ENCODE measurements at regions not wholly inside any gene's neighbourhood (a gene's known extent, or its start where the extent isn't known, plus 50 kb on each side); places are given as distances from the start of the nearest gene placed in this dataset.

GRCh38 chr18:14962626-14963025 lies 214.7 kb downstream of the ANKRD30B start:
- intact Hi-C loops (cut with micrococcal nuclease; ENCODE audit: unreplicated experiment), result no loop called here
- no peaks in the 10 kb centered on the region for H3K4me1 ChIP-seq (ENCODE audit: insufficient read depth, low read length, poor library complexity, severe bottlenecking)
- BruUV-seq (replicated peaks), result no TSS peak

DNA sequence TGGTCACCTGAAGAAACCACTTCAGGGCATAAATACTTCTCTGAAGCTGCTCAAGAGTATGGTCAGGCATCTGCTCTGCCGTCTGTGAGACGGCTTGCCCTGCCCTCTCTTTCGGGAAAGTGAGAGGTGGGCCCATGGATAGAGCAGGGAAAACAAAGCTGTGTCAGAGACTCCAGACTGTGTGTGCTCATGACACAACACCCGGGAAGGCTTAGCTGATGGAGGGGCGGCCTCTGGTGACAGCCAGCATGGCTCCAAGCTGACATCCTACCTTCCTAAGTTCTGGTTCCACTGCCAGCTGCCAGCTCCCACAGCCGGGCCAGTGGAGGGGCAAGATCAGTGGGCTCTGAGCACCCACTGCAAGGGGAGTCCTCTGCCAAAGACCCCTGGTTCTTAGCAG lies 215.3 kb downstream of the ANKRD30B start:
- H3K4me3 ChIP-seq (ENCODE audit: low read depth, low read length, poor library complexity, severe bottlenecking), result no peak overlapping the region
- no peaks in the 10 kb centered on the region for H4K20me1 ChIP-seq (ENCODE audit: insufficient read depth, low read length)
- no peak overlapping the region for H3K27ac ChIP-seq (ENCODE audit: low read depth, low read length, poor library complexity, severe bottlenecking)
- CTCF ChIA-PET (ENCODE audit: unreplicated experiment), result no interaction called here
- no peak overlapping the region for H2AFZ ChIP-seq (ENCODE audit: low read length)
- H3K4me1 ChIP-seq (ENCODE audit: insufficient read depth, low read length, poor library complexity, severe bottlenecking), result no peaks in the 10 kb centered on the region
- TF ChIP-seq EZH2phosphoT487 (IDR thresholded peaks at IDR 0.05; ENCODE audit: borderline replicate concordance, low read depth, low read length), result no peak
- TF ChIP-seq, protein P1, sequence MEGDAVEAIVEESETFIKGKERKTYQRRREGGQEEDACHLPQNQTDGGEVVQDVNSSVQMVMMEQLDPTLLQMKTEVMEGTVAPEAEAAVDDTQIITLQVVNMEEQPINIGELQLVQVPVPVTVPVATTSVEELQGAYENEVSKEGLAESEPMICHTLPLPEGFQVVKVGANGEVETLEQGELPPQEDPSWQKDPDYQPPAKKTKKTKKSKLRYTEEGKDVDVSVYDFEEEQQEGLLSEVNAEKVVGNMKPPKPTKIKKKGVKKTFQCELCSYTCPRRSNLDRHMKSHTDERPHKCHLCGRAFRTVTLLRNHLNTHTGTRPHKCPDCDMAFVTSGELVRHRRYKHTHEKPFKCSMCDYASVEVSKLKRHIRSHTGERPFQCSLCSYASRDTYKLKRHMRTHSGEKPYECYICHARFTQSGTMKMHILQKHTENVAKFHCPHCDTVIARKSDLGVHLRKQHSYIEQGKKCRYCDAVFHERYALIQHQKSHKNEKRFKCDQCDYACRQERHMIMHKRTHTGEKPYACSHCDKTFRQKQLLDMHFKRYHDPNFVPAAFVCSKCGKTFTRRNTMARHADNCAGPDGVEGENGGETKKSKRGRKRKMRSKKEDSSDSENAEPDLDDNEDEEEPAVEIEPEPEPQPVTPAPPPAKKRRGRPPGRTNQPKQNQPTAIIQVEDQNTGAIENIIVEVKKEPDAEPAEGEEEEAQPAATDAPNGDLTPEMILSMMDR (conservative IDR thresholded peaks at IDR 0.05; ENCODE audit: low read length), result no peak
- no peaks in the 10 kb centered on the region for H3K9me2 ChIP-seq (ENCODE audit: insufficient read depth, low read length)
- H3K79me2 ChIP-seq (ENCODE audit: insufficient read depth, low read depth, low read length), result no peaks in the 10 kb centered on the region
- intact Hi-C loops (cut with micrococcal nuclease; ENCODE audit: unreplicated experiment), result no loop called here
- BruUV-seq (replicated peaks), result no TSS peak
- no peaks in the 10 kb centered on the region for H3K9me3 ChIP-seq (ENCODE audit: low read length)
- POLR2A ChIA-PET, result no interaction called here
- no peak for DNase-seq (ENCODE audit: low spot score)
- no peaks in the 10 kb centered on the region for H3K36me3 ChIP-seq (ENCODE audit: insufficient read depth, low read length)
- no peak overlapping the region for H3K4me2 ChIP-seq (ENCODE audit: low read length)

More at GRCh38 chr18:14962626-14963025, 214.7 kb downstream of the ANKRD30B start:
- Histone ChIP-seq H4K20me1 (ENCODE audit: insufficient read depth, low read length) (no peaks in the 10 kb centered on the region), H3K79me2 (ENCODE audit: insufficient read depth, low read depth, low read length) (no peaks in the 10 kb centered on the region), H3K4me3 (ENCODE audit: low read depth, low read length, poor library complexity, severe bottlenecking) (no peak overlapping the region), H3K4me2 (ENCODE audit: low read length) (no peak overlapping the region), H3K27ac (ENCODE audit: low read depth, low read length, poor library complexity, severe bottlenecking) (no peak overlapping the region), H3K9me3 (ENCODE audit: low read length) (no peaks in the 10 kb centered on the region), H3K9me2 (ENCODE audit: insufficient read depth, low read length) (no peaks in the 10 kb centered on the region), H2AFZ (ENCODE audit: low read length) (no peak overlapping the region), H3K36me3 (ENCODE audit: insufficient read depth, low read length) (no peaks in the 10 kb centered on the region)
- no peak for DNase-seq (ENCODE audit: low spot score)
- no peak for TF ChIP-seq EZH2phosphoT487 (IDR thresholded peaks at IDR 0.05; ENCODE audit: borderline replicate concordance, low read depth, low read length)
- TF ChIP-seq, protein P1 (conservative IDR thresholded peaks at IDR 0.05; ENCODE audit: low read length), result no peak
- ChIA-PET POLR2A (interaction anchor here (0.7 kb wide), 1 partner anchor 33 kb away, joined by 3 read pairs; no protein-coding TSS in a partner anchor), CTCF (ENCODE audit: unreplicated experiment) (no interaction called here)

GRCh38 chr18:14964002-14964401 lies 216.0 kb downstream of the ANKRD30B start:
- TF ChIP-seq, protein P1 (conservative IDR thresholded peaks at IDR 0.05; ENCODE audit: low read length), result no peak
- TF ChIP-seq EZH2phosphoT487 (IDR thresholded peaks at IDR 0.05; ENCODE audit: borderline replicate concordance, low read depth, low read length), result no peak
- CTCF ChIA-PET (ENCODE audit: unreplicated experiment), result no interaction called here
- no peak overlapping the region for H3K4me2 ChIP-seq (ENCODE audit: low read length)
- no peak overlapping the region for H3K27ac ChIP-seq (ENCODE audit: low read depth, low read length, poor library complexity, severe bottlenecking)
- DNase-seq (ENCODE audit: low spot score), result no peak
- H3K4me3 ChIP-seq (ENCODE audit: low read depth, low read length, poor library complexity, severe bottlenecking), result no peak overlapping the region
- intact Hi-C loops (cut with micrococcal nuclease; ENCODE audit: unreplicated experiment), result no loop called here
- no peaks in the 10 kb centered on the region for H3K79me2 ChIP-seq (ENCODE audit: insufficient read depth, low read depth, low read length)
- no TSS peak for BruUV-seq (replicated peaks)
- H3K9me3 ChIP-seq (ENCODE audit: low read length), result no peaks in the 10 kb centered on the region
- H4K20me1 ChIP-seq (ENCODE audit: insufficient read depth, low read length), result no peaks in the 10 kb centered on the region
- no peaks in the 10 kb centered on the region for H3K4me1 ChIP-seq (ENCODE audit: insufficient read depth, low read length, poor library complexity, severe bottlenecking)
- no peaks in the 10 kb centered on the region for H3K9me2 ChIP-seq (ENCODE audit: insufficient read depth, low read length)
- no peaks in the 10 kb centered on the region for H3K36me3 ChIP-seq (ENCODE audit: insufficient read depth, low read length)
- POLR2A ChIA-PET, result no interaction called here
- no peak overlapping the region for H2AFZ ChIP-seq (ENCODE audit: low read length)

Data from OCI-LY7 (cell line).